Duodenal mucosa (tissue), 2 donors: ENCODE measurements at regions not wholly inside any gene's neighbourhood (a gene's known extent, or its start where the extent isn't known, plus 50 kb on each side); places are given as distances from the start of the nearest gene placed in this dataset.

ENCODE experiments used
- H3K27ac ChIP-seq: one replicate; pipeline ENCODE4 v1.7.0; 2013; ENCODE audit warnings: low read depth, low read length
- H3K27me3 ChIP-seq, 2 donors: one replicate each; pipeline ENCODE4 v1.7.0; 2013; ENCODE audit warnings: low read length in 2 of 2, control low read depth in 1 of 2; ENCODE audit not compliant: insufficient read depth in 2 of 2, control insufficient read depth in 1 of 2
- H3K36me3 ChIP-seq, 2 donors: one replicate each; pipeline ENCODE4 v1.7.0; 2013; ENCODE audit warnings: low read length in 2 of 2, control low read depth in 1 of 2; ENCODE audit not compliant: insufficient read depth in 2 of 2, control insufficient read depth in 1 of 2
- H3K4me1 ChIP-seq, 2 donors: one replicate each; pipeline ENCODE4 v1.7.0; 2013; ENCODE audit warnings: low read length in 2 of 2, control low read depth in 1 of 2; ENCODE audit not compliant: insufficient read depth in 2 of 2, control insufficient read depth in 1 of 2
- H3K4me3 ChIP-seq, 2 donors: one replicate each; pipeline ENCODE4 v1.7.0; 2013; ENCODE audit warnings: low read length in 2 of 2, low read depth in 1 of 2
- H3K9ac ChIP-seq, 2 donors: one replicate each; pipeline ENCODE4 v1.7.0; 2013; ENCODE audit warnings: low read length in 2 of 2, low read depth in 1 of 2
- H3K9me3 ChIP-seq, 2 donors: one replicate each; pipeline ENCODE4 v1.7.0; 2013; ENCODE audit warnings: low read length in 2 of 2, control low read depth in 1 of 2; ENCODE audit not compliant: control insufficient read depth in 1 of 2

DNA sequence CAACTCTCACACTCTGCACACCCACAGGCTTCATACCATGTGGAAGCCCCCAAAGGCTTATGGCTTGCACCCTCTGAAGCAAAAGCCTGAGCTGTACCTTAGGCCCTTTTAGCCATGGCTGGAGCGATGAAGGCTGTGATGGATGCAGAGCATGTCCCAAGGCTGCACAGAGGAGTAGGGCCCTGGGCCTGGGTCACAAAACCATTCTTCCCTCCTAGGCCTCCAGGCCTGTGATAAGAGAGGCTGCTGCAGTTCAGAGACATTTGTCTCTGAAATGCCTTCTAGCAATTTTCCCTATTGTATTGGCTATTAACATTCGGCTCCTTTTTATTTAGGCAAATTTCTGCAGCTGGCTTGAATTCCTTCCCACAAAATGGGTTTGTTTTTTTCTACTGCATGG, 1707.7 kb downstream of the MRPL39 start:
- Histone ChIP-seq H3K4me3 (no peak overlapping the region), H3K27ac (no peak overlapping the region), H3K9me3 (peaks cover 15 to 17% of the 10 kb centered on the region in 2 donors), H3K9ac (no peak overlapping the region), H3K27me3 (no peaks in the 10 kb centered on the region), H3K36me3 (no peaks in the 10 kb centered on the region), H3K4me1 (no peaks in the 10 kb centered on the region)

DNA sequence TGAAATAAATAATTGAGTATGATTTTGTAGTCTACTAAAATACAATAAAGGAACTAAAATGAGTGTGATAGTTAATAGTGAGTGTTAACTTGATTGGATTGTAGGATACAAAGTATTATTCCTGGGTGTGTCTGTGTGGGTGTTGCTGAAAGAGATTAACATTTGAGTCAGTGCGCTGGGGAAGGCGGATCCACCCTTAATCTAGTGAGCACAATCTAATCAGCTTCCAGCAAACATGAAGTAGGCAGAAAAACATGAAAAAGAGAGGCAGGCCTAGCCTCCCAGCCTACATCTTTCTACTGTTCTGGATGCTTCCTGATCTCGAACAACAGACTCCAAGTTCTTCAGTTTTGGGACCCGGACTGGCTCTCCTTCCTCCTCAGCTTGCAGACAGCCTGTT, 1716.6 kb downstream of the MRPL39 start:
- Histone ChIP-seq H3K27ac (no peak overlapping the region), H3K36me3 (no peaks in the 10 kb centered on the region), H3K9me3 (peaks cover 0 to 3% of the 10 kb centered on the region in 2 donors), H3K9ac (no peak overlapping the region), H3K4me1 (no peaks in the 10 kb centered on the region), H3K27me3 (no peaks in the 10 kb centered on the region), H3K4me3 (no peak overlapping the region)

- Histone ChIP-seq H3K9me3 (peaks cover 0 to 3% of the 10 kb centered on the region in 2 donors), H3K27ac (no peak overlapping the region), H3K9ac (no peak overlapping the region), H3K4me1 (no peaks in the 10 kb centered on the region), H3K4me3 (peak overlapping the region in 1 of 2 donors; percentile 32), H3K27me3 (no peaks in the 10 kb centered on the region), H3K36me3 (no peaks in the 10 kb centered on the region)
These were observed 1719.5 kb downstream of the MRPL39 start for GRCh38 chr21:23887725-23888306.

GRCh38 chr21:23886828-23887724, 1720.2 kb downstream of the MRPL39 start:
- Histone ChIP-seq H3K36me3 (no peaks in the 10 kb centered on the region), H3K27me3 (no peaks in the 10 kb centered on the region), H3K4me1 (no peaks in the 10 kb centered on the region), H3K27ac (no peak overlapping the region), H3K9ac (no peak overlapping the region), H3K9me3 (peaks cover 0 to 3% of the 10 kb centered on the region in 2 donors), H3K4me3 (peak overlapping the region in 1 of 2 donors; percentile 32)

DNA sequence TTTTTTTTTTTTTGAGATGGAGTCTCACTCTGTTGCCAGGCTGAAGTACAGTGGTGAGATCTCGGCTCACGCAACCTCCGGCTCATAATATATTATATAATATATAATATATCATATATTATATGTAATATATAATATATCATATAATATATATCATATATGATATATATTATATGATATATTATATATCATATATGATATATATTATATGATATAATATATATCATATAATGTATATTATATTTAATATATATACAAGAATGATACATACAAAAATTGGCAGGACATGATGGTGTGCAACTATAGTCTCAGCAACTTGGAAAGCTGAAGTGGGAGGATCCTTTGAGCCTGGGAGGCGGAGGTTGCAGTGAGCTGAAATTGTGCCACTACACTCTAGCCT, 1725.5 kb downstream of the MRPL39 start:
- no peak overlapping the region for H3K27ac ChIP-seq
- no peak overlapping the region for H3K4me3 ChIP-seq
- peaks cover 3 to 4% of the 10 kb centered on the region in 2 donors for H3K9me3 ChIP-seq
- no peak overlapping the region for H3K9ac ChIP-seq
- H3K4me1 ChIP-seq: no peaks in the 10 kb centered on the region
- H3K36me3 ChIP-seq: no peaks in the 10 kb centered on the region
- no peaks in the 10 kb centered on the region for H3K27me3 ChIP-seq

DNA sequence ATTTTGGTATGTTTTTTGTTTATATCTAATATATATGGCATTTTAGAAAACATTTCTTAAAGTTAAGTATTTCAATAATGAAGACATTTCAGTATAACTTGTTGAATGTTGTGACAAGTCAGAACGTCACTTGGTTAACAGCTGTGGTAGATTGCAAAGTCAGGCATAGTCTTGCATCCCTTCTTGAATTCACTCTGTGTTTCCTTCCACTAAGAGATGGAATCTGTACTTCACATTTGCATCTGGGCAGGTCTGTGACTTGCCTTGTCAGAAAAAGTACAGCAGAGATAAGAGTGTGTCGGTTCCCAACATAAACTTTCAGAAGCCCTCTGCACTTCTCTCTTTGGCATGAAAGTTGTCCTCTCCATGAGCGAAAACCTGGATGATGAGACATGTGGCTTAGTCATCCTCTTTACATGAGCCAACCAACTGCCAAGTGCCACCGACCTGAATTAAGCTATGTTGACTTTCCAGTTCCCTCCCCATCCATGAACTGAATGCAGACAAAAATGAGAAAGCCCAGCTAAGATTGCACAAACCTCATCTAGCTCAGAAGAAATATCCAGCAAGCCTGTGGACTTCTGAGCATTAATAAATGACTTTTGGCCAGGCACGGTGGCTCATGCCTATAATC, 1730.2 kb downstream of the MRPL39 start:
- H3K9ac ChIP-seq: no peak overlapping the region
- H3K4me1 ChIP-seq: no peaks in the 10 kb centered on the region
- H3K9me3 ChIP-seq: peaks cover 3 to 4% of the 10 kb centered on the region in 2 donors
- H3K27me3 ChIP-seq: no peaks in the 10 kb centered on the region
- no peak overlapping the region for H3K27ac ChIP-seq
- no peaks in the 10 kb centered on the region for H3K36me3 ChIP-seq
- no peak overlapping the region for H3K4me3 ChIP-seq

GRCh38 chr21:23874271-23874670, 1733.0 kb downstream of the MRPL39 start:
- H3K27ac ChIP-seq: no peak overlapping the region

DNA sequence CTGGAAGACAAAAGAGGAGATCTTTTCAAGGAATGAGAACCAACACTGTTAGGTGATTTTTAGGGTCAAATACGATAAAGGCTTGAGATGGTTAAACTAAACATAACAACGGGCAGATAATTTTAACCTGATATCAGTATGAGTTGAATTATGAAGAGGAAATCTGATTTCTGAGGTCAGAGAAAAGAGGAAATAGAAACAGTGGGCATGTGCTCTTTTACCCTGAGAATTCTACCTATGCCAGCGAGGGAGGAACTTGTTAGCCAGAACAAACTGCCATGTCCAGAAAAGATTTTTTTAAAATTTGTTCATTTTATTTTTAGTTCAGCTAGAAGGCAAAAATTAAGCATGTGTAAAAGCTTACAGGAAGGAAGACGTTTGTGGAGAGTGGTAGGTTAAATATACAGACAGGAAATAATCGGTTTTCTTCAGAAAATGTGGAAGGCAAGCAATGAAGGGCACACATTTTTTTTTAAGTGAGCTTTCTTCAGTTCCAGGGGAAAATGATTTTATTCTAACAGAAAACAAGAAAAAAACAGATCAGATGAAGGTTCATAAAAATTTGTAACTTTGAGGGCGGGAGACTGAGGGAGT, 1745.3 kb downstream of the MRPL39 start:
- Histone ChIP-seq H3K27ac (no peak overlapping the region), H3K9ac (no peak overlapping the region), H3K9me3 (peaks cover 0 to 4% of the 10 kb centered on the region in 2 donors), H3K27me3 (no peaks in the 10 kb centered on the region), H3K36me3 (no peaks in the 10 kb centered on the region), H3K4me1 (no peaks in the 10 kb centered on the region), H3K4me3 (no peak overlapping the region)

More at GRCh38 chr21:23874271-23874670, 1733.0 kb downstream of the MRPL39 start:
- Histone ChIP-seq H3K36me3 (no peaks in the 10 kb centered on the region), H3K27me3 (no peaks in the 10 kb centered on the region), H3K9me3 (peaks cover 0 to 4% of the 10 kb centered on the region in 2 donors), H3K9ac (no peak overlapping the region), H3K4me1 (no peaks in the 10 kb centered on the region), H3K4me3 (no peak overlapping the region)

DNA sequence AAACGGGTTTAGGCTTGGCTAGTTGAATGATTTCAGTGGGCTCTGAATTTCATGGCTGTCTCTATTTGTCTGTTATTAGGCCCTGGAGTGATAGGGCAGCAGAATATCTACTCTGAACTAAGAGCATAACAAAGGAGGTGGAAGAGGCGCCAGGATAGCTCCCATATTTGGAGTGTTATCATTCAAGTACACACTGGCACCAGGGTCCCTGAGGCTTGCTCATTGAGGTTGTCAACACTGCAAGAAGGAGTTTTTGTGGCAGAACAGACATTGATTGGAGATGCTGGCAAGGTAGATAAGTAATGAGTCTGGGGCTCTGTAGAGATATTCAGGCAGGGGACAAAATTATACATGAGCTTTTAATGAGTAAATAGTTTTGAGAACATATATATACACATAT, 1748.4 kb downstream of the MRPL39 start:
- no peak overlapping the region for H3K9ac ChIP-seq
- H3K36me3 ChIP-seq: no peaks in the 10 kb centered on the region
- H3K27ac ChIP-seq: no peak overlapping the region

More for the DNA sequence above, 1748.4 kb downstream of the MRPL39 start:
- no peaks in the 10 kb centered on the region for H3K9me3 ChIP-seq
- H3K27me3 ChIP-seq: no peaks in the 10 kb centered on the region
- H3K4me1 ChIP-seq: no peaks in the 10 kb centered on the region
- no peak overlapping the region for H3K4me3 ChIP-seq
